Tibial nerve (tissue), 4 donors: ENCODE measurements at regions not wholly inside any gene's neighbourhood (a gene's known extent, or its start where the extent isn't known, plus 50 kb on each side); places are given as distances from the start of the nearest gene placed in this dataset.
"Not testable (repeated sequence)": the region's sequence is repeated elsewhere in the genome, so short reads cannot be mapped to it uniquely, and the experiment has no call there.

Experiments used
- DNase-seq, 2 donors: peaks; one replicate each; pipeline ENCODE4 v3.0.0-alpha.2; 2019; ENCODE audit warnings: low spot score in 2 of 2
- H3K27ac ChIP-seq, 4 donors: fragments of 200-600 bp; sonication (generic) in 3 of 4; one replicate each; pipeline ENCODE4 v1.5.1; 2017 to 2019; ENCODE audit warnings: mild to moderate bottlenecking in 1 of 4
- H3K27me3 ChIP-seq, 2 donors: fragments of 200-600 bp; sonication (generic) in 1 of 2; one replicate each; pipeline versions ENCODE4 v1.5.1 to v1.6.0; 2017 to 2019
- H3K36me3 ChIP-seq, 3 donors: fragments of 200-600 bp; sonication (generic); one replicate each; pipeline ENCODE4 v1.5.1; 2018 to 2019
- H3K4me1 ChIP-seq, 4 donors: fragments of 200-600 bp; sonication (generic) in 3 of 4; one replicate each; pipeline ENCODE4 v1.5.1; 2017 to 2019
- H3K4me3 ChIP-seq, 4 donors: fragments of 200-600 bp; sonication (generic) in 3 of 4; one replicate each; pipeline ENCODE4 v1.5.1; 2017 to 2019; ENCODE audit warnings: mild to moderate bottlenecking in 1 of 4, moderate library complexity in 1 of 4
- H3K9me3 ChIP-seq, 4 donors: fragments of 200-600 bp; sonication (generic) in 3 of 4; one replicate each; pipeline ENCODE4 v1.5.1; 2017 to 2019
- CTCF ChIP-seq, 5 experiments: fragments of 200-600 bp in 3 of 5; fragments of 450-650 bp in 2 of 5; sonication (generic) in 3 of 5; IDR thresholded peaks; one replicate each; pipeline ENCODE4 v1.5.1; 2016 to 2019; ENCODE audit warnings: antibody characterized with exemption in 5 of 5, mild to moderate bottlenecking in 3 of 5, moderate library complexity in 2 of 5
- EP300 ChIP-seq, 2 donors: sonication (generic); formaldehyde crosslinking; IDR thresholded peaks; one replicate each; pipeline ENCODE4 v1.6.1; 2017; ENCODE audit warnings: antibody characterized with exemption in 2 of 2, mild to moderate bottlenecking in 1 of 2
- POLR2A ChIP-seq, 2 donors: fragments of 450-650 bp; IDR thresholded peaks; one replicate each; pipeline ENCODE4 v1.6.1; 2017; ENCODE audit warnings: antibody characterized with exemption in 2 of 2, mild to moderate bottlenecking in 2 of 2, moderate library complexity in 2 of 2
- WGBS, 2 donors: methylation state at CpG; one replicate each; pipeline ENCODE4 v1.1.5; 2018; 5-methylcytosine and 5-hydroxymethylcytosine counted together

GRCh38 chr10:38355911-38356526 is 261.9 kb downstream of the ZNF37A start:
- DNase-seq, result peak; percentile 65 to 74
- 9 to 46% methylated on average over 3 to 9 of the region's 41 CpGs for WGBS, 2 donors
- H3K9me3 ChIP-seq, H3K36me3 ChIP-seq, H3K4me1 ChIP-seq, H3K27me3 ChIP-seq: not testable (repeated sequence)
- peak overlapping the region in 3 of 4 donors; percentile 42 to 59 (median 45) for H3K4me3 ChIP-seq
- H3K27ac ChIP-seq, result peak overlapping the region; percentile 77 to 91 (median 85)
- TF ChIP-seq POLR2A (IDR thresholded peaks at IDR 0.05) (peak in 1 of 2 donors; percentile 58), EP300 (IDR thresholded peaks at IDR 0.05) (peak in 1 of 2 donors; percentile 80)

- Histone ChIP-seq H3K4me3 (peak overlapping the region in 3 of 4 donors; percentile 42 to 59 (median 43)), H3K27ac (peak overlapping the region in 2 of 4 donors; percentile 74 to 91)
- WGBS, 2 donors, result 19 to 43% methylated on average over 6 to 8 of the region's 16 CpGs
- not testable (repeated sequence) for H3K27me3 ChIP-seq, DNase-seq, H3K36me3 ChIP-seq, H3K9me3 ChIP-seq, H3K4me1 ChIP-seq
Measured at GRCh38 chr10:38356527-38356926, 262.4 kb downstream of the ZNF37A start.

- DNase-seq, H3K4me1 ChIP-seq, H3K9me3 ChIP-seq, H3K27ac ChIP-seq, H3K27me3 ChIP-seq, H3K4me3 ChIP-seq: not testable (repeated sequence)
- H3K36me3 ChIP-seq, result peaks cover 0 to 23% (median 0%) of the 10 kb centered on the region in 3 donors
Measured at GRCh38 chr10:38362514-38362913, 268.4 kb downstream of the ZNF37A start.

- DNase-seq, H3K9me3 ChIP-seq, H3K27me3 ChIP-seq, H3K27ac ChIP-seq, H3K4me3 ChIP-seq, H3K4me1 ChIP-seq: not testable (repeated sequence)
- peaks cover 0 to 27% (median 0%) of the 10 kb centered on the region in 3 donors for H3K36me3 ChIP-seq
- 83 to 92% methylated on average over 3 to 4 of the region's 4 CpGs for WGBS, 2 donors
Measured at GRCh38 chr10:38364073-38364472, 269.9 kb downstream of the ZNF37A start.

- H3K4me1 ChIP-seq, H3K27me3 ChIP-seq, H3K27ac ChIP-seq, H3K4me3 ChIP-seq, H3K9me3 ChIP-seq: not testable (repeated sequence)
- DNase-seq, result peak in 1 of 2 donors; percentile 36
- peaks cover 0 to 40% (median 0%) of the 10 kb centered on the region in 3 donors for H3K36me3 ChIP-seq
- 39 to 51% methylated on average over 5 of the region's 5 CpGs for WGBS, 2 donors
- TF ChIP-seq CTCF (IDR thresholded peaks at IDR 0.05), result peak in 1 of 5 experiments; percentile 16
Measured at GRCh38 chr10:38365917-38366316, 271.8 kb downstream of the ZNF37A start.

GRCh38 chr10:38383800-38384199 is 289.7 kb downstream of the ZNF37A start:
- not testable (repeated sequence) for H3K4me1 ChIP-seq, DNase-seq, H3K4me3 ChIP-seq, H3K27me3 ChIP-seq, H3K9me3 ChIP-seq, H3K36me3 ChIP-seq, H3K27ac ChIP-seq
- 81 to 84% methylated on average over 2 of the region's 2 CpGs for WGBS, 2 donors

- not testable (repeated sequence) for DNase-seq, H3K36me3 ChIP-seq, H3K4me3 ChIP-seq
Measured at GRCh38 chr10:38386869-38387268, 292.7 kb downstream of the ZNF37A start.

GRCh38 chr10:38390725-38391124 is 296.6 kb downstream of the ZNF37A start:
- H3K27me3 ChIP-seq, H3K4me1 ChIP-seq, H3K36me3 ChIP-seq, H3K4me3 ChIP-seq, H3K27ac ChIP-seq, H3K9me3 ChIP-seq: not testable (repeated sequence)
- peak in 1 of 2 donors; percentile 26 for DNase-seq
- 76 to 86% methylated on average over 3 of the region's 3 CpGs for whole genome bisulfite sequencing, 2 donors

More at GRCh38 chr10:38386869-38387268, 292.7 kb downstream of the ZNF37A start:
- H3K9me3 ChIP-seq, H3K4me1 ChIP-seq, H3K27me3 ChIP-seq, H3K27ac ChIP-seq: not testable (repeated sequence)

- H3K36me3 ChIP-seq, H3K4me3 ChIP-seq, H3K27ac ChIP-seq, DNase-seq, H3K9me3 ChIP-seq, H3K27me3 ChIP-seq, H3K4me1 ChIP-seq: not testable (repeated sequence)
- 32 to 38% methylated on average over 1 of the region's 1 CpG for WGBS, 2 donors
Measured at GRCh38 chr10:38395465-38395864, 301.3 kb downstream of the ZNF37A start.

GRCh38 chr10:38396178-38396954 is 302.2 kb downstream of the ZNF37A start:
- not testable (repeated sequence) for H3K4me1 ChIP-seq, H3K36me3 ChIP-seq, H3K27ac ChIP-seq, H3K4me3 ChIP-seq, H3K27me3 ChIP-seq, DNase-seq, H3K9me3 ChIP-seq
- WGBS, 2 donors, result 85 to 90% methylated on average over 1 to 2 of the region's 2 CpGs

GRCh38 chr10:38401565-38401964 is 307.4 kb downstream of the ZNF37A start:
- H3K4me3 ChIP-seq, result peak overlapping the region in 2 of 4 donors; percentile 18 to 77
- H3K9me3 ChIP-seq, DNase-seq, H3K27ac ChIP-seq, H3K27me3 ChIP-seq, H3K36me3 ChIP-seq: not testable (repeated sequence)
- H3K4me1 ChIP-seq, result peaks cover 0 to 15% (median 0%) of the 10 kb centered on the region in 4 donors
- 88 to 89% methylated on average over 13 of the region's 13 CpGs for WGBS, 2 donors
